SW480 (cell line): ENCODE measurements at regions not wholly inside any gene's neighbourhood (a gene's known extent, or its start where the extent isn't known, plus 50 kb on each side); places are given as distances from the start of the nearest gene placed in this dataset.
"Not testable (repeated sequence)": the region's sequence is repeated elsewhere in the genome, so short reads cannot be mapped to it uniquely, and the experiment has no call there.

Experiments
- DNase-seq: peaks from one replicate; pipeline ENCODE4 v3.0.0-alpha.2; 2016; ENCODE audit warnings: low spot score

DNA sequence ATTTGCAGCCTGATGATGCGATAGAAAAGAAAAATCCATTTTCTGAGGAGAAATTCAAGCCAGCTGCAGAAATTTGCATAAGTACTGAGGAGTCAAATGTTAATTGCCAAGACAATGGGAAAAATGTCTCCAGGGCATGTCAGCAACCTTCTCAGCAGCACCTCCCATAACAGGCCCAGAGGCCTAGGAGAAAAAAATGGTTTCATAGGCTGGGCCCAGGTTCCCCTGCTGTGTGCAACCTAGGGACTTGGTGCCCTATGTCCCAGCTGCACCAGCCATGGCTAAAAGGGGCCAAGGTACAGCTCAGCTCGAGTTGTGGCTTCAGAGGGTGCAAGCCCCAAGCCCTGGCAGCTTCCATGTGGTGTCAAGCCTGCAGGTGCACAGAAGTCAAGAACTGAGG, 144.8 kb upstream of the PRKD1 start:
- not testable (repeated sequence) for DNase-seq

DNA sequence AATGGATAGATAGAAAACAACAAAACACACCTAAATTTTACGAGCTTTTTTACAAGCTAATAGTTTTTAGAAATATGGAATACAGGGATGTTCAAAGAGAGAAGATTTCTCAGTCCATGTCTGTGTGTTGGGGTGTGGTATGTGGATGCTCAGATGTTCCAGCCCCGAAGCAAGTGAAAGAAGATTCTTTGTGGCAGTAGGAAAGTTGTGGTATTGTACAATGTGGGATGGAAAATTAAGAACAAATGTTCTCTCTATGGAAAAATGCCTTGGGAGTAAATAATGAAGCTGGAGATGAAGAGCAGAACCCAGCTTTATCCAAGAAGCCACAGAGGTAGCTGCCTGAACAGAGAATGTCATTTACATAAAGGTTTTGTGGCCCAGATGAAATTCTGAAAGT, 150.3 kb upstream of the PRKD1 start:
- DNase-seq: no peak

DNA sequence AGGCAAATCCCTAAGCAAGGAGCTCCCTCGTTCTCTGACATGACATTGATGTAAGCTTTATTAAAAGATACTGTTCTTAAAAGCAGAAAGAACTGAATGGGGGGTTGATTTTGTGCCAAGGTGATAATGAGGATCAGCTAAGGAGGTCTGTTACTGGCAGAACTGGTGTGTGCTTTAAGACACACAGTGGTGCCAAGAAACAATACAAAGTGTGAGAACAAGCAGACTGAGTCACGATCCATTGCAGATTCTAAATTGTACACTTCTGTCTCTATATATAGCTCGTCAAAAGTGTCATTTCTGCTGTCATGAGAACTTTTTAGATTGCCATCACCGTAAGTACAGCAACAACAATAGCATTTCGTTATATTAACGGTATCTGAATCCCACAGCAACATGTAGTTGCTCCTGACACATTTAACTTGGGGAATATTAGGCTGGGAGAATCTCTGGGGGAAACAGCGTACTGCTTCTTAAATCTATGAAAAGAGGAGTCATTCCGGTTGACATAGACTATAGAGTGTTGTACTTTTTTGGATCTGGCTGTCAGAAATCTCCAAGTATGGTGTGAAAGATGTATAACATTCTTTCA, 151.3 kb upstream of the PRKD1 start:
- DNase-seq: no peak

DNA sequence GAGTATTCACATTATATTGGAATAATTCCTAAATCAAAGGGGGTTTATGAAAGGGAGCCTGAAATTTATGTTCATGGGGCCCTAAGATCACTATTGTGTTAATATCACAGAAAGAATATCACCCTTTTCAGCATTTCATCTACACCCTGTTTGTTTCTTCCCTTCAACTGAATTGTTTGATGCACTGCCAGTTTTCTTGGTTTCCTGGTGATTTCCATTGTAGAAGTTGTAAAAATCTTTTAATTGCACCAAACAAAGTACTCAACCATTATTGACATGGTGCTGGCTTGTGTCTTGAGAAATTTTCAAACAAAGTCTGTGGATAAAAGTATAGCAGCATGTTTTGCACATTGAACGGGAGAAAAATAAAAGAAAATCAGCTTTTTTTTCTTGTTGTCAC, 154.8 kb upstream of the PRKD1 start:
- DNase-seq: no peak

DNA sequence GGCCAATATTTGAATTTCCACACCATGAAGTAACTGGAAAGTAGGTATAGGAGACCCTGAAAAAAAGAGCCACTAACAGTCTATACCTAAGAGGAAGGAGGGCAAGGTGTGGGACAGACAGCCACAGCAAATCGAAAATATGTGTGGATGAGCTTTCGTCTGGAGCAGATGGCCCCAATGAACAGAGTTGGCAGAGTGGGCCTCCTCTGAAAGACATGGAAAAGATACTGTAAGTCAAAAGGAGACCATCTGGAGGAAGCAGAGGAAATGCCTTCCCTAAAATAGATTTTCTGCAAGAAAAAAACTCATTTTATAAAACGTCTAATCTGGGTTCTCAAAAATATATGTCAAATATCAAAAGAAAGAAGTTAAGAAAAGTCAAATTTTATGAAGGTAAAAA, 157.2 kb upstream of the PRKD1 start:
- DNase-seq: no peak

DNA sequence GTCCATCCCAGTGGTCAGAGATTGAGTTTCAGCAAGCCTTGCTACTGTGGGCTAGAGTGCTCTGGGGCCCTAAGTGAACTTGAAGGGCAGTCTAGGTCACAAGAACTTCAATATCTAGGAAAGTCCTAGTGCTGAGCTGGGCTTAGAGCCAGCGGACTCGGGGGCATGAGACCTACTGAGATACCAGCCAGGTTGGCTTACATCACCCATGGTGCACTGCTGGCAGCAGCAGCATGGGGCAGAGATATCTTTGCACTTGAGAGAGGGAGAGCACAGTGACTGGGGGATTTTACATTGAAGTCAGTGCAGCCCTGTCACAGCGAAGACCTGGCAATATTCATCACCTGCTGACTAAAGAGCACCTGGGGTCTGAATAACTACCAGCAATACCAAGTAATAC, 158.3 kb upstream of the PRKD1 start:
- DNase-seq: no peak

DNA sequence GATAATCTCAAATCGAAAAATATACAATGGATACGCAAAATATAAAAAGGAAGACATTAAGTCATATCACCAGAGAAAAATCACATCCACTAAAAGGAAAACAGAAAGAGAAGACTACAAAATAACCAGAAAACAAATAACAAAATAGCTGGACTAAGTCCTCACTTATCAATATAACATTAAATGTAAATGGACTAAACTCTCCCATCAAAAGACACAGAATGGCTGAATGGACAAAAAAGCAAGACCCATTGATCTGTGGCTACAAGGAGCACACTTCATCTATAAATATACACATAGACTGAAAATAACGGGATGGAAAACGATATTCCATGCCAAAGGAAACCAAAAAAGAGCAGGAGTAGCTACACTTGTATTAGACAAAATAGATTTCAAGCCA, 161.0 kb upstream of the PRKD1 start:
- no peak for DNase-seq

DNA sequence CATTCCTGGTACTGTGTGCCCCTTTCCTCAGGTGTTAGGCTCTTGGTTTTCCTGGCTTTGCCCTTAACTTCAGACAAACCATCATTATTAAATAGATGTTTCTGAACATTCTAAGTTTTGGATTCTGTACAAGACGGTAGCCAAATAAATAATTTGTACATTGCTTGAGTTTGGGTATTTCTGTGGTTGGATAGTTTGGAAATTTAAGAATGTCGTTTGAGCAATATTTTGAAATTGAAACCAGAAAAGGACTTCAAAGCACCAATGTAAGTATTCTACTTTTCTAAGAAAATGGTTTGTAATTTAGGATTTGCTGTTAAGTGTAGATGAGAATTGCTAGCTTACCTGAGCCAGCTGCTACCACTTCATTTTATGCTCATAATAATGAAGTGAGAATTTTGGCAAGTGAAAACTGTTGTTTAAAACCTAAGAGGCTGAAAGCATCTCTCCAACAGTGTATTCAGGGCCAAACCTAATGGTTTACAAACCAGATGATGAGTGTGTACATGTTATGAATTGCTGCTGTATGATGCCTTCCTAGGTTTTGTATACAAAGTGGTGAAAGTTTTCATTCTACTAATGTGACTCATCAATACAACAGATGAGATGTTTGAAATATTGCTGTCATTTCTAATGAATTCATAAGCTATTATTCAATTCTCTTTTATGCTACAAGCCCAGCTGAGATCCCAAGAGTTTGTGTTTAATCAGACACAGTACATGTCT, 181.5 kb upstream of the PRKD1 start:
- DNase-seq: no peak

DNA sequence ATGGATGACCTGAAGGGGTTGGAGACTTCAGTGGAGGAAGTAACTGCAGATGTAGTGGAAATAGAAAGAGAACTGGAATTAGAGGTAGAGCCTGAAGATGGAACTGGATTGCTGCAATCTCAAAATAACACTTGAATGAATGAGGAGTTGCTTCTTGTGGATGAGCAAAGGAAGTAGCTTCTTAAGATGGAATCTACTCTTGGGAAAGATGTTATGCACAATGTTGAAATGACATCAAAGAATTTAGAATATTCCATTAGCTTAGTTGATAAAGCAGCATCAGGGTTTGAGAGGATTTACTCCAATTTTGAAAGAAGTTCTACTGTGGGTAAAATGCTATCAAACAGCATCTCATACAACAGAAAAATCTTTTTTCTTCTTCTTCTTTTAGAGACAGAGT, 186.4 kb upstream of the PRKD1 start:
- no peak for DNase-seq

DNA sequence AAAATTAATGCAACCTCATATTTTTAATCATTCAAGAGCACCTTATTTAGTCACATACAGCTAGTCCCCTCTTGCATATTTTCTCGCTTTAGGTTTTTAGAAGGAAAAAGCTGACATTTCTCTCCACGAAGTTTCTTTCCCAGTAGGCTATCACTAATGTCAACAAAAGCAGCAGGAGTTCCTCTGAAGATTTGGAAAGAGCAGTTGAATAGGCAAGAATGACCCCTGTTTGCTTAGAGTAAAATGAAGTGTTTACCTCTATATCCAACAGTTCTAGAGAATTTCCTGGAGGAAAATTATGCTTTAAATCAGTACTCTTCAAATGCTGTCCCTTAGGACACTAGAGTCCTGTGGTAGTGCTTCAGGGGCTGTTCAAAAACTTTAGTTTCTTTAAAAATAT, 188.1 kb upstream of the PRKD1 start:
- no peak for DNase-seq

DNA sequence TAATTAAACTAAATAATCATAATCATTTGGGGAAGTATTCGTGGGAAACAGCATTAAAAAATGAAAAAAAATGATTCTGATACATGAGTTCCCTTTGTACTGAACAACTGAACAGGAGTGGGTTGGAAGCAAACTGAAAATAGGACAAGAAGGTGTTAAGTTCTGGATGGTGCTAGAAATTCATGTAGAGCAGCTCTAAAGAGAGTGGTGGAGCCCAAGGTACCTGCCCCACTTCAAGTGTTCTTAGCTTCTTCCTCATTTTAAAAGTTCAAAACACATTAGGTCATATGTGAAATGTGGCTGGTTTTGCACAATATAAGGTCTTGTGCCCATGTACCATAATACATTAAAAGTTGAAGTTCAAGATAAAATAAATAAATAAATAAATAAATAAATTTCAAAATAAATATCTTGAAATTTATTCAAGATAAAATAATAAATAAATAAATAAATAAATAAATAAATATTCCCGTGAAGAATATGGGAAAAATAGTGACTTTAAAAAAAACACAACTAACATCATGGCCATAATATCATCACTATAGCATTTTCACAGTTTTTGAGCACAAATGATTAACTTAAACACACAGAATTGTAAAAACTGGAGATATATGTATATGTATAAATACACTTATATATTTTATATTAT, 191.5 kb upstream of the PRKD1 start:
- DNase-seq: no peak

DNA sequence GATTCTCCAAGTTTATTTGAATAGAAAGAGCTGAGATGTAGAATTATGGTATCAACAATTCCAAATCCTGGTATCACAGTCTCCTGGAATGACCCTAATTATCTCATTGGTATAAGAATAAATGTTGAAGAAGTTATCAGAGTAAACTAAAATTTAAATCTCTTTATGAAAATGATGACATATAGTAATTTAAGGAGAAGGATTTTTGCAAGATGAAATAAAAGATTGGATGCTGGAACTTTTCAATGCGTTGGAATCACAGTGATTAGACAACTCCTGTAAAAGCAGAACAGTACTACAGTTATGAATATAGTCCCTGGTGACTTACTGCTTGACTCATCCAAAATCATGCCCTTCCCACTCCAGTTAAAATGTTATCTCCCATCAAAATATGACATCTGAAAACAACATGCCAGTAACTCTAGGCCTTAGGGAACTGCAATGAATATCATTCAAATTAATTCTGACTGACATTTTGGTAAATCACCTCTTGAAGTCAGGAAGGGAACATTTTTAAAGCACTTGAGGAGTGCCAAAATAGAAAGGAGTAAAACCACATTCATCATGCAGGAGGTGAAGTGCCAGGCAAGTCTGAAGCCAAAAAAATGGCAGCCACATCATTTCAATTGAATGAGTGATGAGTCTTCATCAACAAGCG, 197.8 kb upstream of the PRKD1 start:
- no peak for DNase-seq

DNA sequence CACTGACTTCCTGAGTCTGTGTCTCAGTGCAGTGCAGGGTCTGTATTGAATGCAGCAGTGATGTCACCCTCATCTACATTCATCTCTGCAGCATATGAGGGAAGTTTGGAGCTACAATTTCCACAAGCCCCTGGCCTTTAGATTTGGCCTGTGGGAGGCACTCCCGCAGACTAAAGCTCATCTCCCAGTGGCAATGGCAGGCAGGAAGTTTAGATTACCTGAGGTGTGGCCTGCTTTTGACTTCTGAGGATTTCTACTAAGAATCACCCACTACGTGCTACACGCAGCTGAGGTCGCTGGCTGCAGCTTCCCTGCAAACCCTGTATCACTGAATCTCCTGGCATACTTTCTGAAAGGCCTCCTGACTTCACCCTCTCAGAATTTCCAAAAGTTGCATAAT, 202.2 kb upstream of the PRKD1 start:
- DNase-seq: no peak

DNA sequence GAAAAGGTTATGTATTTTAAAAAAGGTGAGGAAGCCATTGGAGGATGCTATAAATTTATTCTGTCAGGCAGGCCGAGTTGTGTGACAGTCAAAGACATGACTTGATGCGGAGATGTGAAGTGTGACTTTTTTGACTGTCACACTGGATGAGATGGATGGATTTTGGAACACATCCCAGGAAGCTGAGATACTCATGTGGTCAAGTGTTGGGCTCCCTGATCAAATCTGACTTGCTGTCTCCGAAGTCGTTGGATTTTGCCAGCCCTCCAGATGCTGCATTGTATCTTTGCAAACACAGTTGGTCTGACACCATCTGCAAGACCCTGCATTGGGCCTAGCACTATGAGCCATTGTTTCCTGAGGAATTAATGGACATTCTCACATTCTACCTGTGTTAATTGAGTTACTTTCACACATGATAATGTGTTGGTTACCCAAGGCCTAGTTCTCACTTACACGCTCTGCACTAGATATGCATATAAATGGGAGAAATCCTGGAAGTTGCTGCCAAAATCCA, 204.0 kb upstream of the PRKD1 start:
- no peak for DNase-seq

DNA sequence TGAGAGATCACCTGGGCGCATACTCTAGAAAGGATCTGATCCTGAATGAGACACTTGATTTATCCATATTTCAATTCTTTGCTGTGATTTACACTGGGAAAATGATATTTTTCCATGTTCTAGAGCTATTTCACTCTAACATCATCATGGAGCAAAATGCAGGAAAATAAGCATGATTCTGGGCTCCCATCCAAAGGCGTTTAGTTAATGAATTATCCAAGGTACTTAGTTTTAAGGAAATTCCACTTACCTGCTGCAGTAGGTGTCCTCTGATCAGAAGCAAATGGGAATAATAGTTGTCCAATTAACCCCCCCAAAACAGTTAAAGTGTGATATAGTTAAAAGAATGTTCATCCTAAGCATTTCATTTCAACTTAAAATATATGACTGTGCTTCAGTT, 204.5 kb upstream of the PRKD1 start:
- no peak for DNase-seq

DNA sequence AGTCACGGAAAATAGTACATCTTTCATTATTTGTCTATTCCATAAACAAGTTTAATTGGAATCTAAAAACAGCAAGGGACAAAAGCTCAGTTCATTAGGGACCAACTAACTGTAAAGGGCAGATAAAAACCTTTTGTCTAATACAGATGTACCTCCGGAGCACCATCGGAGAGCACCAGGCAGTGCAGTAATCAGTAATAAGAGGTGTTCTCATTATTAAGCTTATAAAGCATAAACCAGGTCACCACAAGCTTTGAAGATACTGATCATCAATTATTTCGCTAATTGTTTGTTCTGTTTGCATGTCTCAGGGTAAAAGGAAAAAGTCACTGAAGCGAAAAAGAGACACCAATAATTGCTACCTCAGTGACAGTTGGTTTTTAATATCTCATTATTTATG, 207.3 kb upstream of the PRKD1 start:
- DNase-seq: no peak

DNA sequence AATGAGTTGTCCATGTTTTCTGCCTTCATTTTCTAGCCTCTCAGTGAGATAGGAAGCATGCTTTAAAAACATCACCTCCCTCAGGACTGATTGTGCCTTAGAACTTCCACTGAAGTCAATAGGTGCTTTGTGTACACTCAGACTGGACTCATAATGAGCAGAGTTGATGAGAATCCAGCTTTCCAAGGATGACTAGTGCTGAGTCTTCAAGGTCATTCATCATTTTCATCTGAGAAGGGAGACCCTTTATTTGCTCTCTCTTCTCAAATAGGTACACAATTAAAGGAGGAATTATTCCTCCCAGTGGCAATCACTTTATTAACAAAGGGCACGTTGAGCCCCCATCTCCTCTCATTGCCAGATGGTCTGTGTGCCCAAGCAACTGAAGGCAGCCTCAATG, 210.9 kb upstream of the PRKD1 start:
- DNase-seq: no peak

DNA sequence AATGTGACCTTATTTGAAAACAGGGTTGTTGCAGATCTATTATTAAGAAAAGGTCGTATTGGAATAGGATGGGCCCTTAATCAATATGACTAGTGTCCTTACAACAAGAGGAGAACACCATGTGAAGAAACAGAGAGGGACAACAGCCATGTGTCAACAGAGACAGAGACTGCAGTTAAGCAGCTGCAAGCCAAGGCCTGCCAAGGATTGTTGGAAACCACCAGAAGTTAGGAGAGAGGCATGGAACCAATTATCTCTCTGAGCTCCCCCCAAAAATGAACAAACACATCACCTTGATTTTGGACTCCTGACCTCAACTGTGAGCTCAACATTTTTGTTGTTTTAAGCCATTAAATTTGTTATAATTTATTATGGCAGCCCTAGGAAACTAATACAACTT, 214.6 kb upstream of the PRKD1 start:
- no peak for DNase-seq

DNA sequence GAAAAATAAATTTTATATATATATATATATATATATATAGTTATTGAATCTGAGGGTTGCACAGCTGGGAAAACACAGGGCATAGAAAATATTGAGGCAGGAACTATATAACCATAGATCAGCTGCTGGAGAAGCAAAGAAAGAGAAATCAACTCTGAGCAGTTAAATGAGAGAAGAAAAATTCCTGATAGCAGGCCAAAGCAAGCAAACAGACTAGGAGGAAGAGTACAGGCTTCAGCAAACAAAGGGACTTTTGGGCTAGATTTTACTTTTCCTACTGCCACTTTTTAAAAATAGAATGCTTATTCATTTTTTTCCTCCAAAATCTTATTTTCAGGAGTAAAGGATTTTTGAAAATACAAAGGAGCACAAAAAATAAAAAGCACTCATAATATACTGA, 216.0 kb upstream of the PRKD1 start:
- no peak for DNase-seq

DNA sequence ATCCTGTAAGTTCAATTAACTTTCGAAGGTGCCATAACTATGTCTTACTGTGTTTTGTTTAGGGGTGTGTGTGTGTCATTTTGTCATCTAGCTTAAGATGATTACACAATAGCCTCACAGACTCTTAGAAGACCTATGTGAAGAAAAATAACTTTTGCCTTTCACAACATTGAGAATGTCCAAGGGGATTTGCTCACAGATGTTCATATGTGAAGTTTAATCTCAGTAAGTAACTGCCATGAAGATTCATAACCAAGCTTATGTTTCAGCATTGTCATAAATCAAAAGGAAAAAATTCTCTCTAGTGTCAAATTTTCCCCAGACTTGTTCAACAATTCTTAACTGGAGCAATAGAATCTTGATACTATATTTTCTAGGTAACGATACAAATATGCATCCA, 226.1 kb upstream of the PRKD1 start:
- DNase-seq: no peak

DNA sequence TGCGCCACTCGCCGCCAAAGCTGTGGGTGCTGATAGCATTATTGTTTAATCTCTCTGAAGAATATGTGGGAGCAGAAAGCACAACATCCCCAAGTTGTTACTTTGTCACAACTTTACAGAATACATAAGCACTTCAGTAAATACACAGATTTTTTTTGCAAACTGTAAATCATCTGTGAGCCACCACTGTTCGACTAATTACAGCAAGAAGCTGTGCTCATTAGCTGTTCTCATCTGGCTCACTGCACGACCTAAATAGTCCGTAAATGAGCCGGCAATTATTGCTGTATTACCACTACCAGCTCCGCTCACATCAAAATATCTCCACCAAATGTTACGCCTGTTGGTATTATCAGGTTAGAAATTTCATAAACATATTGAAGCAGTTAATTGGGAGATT, 228.9 kb upstream of the PRKD1 start:
- DNase-seq: no peak

DNA sequence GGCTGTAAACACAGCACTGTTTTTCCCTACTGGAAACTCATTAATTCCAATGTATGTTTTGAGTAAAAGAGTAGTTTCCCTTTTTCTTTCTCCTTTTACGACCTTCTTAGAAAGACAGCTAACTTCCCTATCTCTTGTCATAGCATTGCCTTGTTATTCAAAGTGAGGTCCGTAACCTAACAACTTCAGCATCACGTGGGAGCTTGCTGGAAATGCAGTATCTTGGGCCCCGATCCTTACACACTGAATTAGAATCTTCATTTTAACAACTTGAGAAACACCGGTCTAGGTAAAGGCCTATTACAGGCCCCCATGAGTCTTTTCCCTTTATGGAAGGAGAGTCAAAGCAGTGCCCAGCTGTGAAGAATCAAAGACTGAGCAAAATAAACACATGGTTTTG, 230.7 kb upstream of the PRKD1 start:
- no peak for DNase-seq

DNA sequence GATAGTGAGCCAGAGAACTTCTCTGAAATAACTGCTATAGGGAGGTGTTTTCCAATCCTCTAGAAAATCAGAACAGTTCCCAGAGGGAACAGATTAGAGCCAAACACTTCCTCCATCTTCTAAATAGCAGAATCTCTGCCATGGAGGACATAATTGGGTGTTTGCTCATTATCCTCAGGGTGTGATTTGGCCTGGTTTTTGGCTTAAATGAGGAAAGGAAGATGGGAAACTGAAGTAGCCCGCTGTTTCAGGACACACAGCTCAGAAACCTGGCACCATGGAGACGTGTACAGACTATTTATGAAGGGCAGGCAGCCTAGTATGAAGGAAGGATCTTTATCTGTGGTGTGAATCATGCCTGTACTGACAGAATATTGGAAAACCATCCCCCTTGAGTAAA, 231.7 kb upstream of the PRKD1 start:
- DNase-seq: no peak
